Epidermal melanocyte (primary cell): ENCODE measurements at regions not wholly inside any gene's neighbourhood (a gene's known extent, or its start where the extent isn't known, plus 50 kb on each side); places are given as distances from the start of the nearest gene placed in this dataset.
"Not testable (repeated sequence)": the region's sequence is repeated elsewhere in the genome, so short reads cannot be mapped to it uniquely, and the experiment has no call there.

Experiments
- DNase-seq: peaks from one replicate; pipeline ENCODE4 v3.0.0; 2011; ENCODE audit warnings: low spot score; ENCODE audit not compliant: insufficient read length

DNA sequence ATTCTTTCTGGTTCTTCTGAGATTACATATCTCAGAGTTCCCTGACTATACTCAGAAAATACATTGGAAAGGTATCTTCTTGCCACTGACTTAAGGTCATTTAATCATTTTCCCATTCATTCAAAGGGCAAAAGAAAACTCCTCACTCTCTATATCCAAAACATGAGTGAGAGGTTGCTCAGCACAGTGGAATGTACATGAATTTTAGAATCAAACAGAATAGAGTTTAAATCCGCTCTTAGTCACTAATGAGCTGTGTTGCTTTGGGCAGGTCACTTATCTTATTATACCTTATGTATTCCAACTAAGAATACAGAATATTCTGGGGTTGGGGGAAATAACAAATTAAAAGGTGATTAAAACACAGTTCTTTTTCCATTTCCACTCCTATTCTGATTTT is 452.6 kb upstream of the KLF12 start:
- DNase-seq = no peak

DNA sequence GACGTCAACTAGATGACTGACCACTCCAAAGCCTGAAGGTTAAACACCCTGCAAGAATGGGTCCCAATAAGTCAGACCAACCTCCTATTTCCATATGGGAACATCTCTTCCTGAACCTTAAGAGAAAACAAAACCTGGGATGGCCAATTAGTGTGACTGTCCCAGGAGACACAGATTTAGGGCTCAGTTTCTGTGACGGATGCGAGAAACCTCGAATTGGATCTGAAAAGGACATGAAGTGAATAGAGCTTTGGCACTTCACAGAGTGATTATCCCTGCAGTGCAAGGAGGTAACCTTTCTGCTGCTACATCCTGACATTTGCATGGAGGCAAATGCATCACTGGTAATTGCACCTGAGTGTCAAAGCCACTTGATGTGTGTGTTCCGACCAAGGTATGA is 442.2 kb upstream of the KLF12 start:
- DNase-seq = no peak

DNA sequence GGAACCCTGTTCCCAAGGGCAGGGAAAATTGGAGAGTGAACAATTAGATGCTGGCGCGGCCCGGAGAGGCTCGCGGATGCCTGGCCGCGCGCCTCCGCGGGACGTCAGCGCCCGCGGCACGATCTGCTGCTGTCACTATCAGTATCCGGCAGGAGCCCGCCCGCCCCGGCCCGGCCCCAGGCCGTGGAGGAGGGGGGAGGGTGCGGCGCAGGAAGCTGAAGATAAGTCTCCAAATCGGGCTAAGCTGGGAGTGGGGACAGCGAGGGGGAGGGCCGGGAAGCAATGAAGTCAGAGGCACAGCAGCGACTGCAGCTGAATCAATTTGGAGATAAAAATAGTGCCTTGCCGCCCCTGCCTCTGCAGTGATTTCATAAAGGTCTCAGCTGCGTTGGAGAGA is 441.5 kb upstream of the KLF12 start:
- no peak for DNase-seq

DNA sequence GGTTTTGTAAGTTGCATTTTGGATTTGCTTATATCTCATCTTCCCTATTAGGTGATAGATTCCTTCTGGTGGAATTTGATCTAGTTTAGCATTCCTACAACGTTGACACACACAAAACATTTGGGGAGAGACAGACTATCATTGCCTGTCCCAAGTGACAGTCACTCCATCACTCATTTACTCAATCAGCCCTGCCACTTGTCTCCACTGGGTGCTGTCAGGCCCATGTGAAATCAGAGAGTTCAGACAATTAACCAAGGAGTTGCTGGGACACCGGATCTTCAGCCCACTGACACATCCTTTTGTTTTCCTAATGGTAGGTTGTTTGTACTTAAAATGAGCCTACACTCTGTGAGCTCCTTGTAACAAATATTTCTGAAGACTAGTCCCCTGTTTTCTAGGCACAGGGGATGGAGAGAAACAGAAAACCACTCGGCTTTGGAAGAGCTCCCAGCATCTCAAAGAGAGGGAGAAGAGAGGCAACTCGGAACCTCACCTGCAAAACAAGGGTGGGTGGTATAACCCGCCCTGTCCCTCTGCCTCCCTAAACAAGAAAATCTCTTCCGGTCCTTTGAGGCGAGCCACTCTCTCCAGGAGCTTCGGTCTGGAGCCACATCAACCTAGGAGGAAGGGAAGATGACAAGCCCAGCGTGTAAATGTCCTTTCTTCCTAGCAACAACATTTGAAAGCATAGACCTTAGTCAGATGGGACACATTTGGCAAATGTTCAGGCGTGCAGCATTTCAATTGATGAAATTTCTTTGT is 440.9 kb upstream of the KLF12 start:
- DNase-seq = no peak

DNA sequence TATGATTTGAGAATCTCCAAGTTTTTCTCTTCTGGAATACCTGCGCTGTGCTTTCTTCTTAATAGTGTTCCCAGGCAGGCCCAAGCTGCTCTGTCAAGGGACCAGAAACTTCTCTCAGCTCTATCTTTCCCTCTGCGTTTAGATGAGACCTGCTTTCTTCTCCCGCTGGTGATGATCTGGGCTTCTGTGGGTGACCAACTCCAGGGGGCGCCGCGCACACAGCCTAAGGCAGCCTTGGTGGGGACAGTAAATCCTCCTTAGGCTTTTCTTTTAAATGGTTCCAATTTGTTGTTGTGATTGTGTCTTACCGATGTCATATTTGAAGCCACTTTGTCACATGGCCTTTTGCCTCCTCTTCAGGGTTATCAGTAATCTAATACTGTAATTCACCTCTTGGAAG is 439.4 kb upstream of the KLF12 start:
- DNase-seq = no peak

DNA sequence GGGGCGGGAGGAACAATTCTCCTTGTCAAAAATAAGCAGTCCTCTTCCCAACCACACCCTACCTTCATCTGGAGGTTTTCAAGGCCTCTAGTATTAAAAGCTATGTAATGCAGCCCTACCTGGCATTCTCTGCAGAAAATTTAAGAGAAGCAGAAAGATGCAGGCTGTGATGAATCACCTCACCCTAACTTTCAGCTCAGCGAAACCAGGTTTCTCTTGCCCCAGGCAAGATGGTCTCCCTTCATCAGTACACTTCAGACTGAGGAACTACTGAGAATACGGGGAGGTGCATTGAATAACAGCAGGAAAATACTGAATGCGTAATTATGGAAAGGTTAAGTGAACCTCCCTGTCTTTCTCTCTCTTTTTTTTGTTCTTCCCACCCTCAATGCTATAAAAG is 437.6 kb upstream of the KLF12 start:
- DNase-seq = no peak

DNA sequence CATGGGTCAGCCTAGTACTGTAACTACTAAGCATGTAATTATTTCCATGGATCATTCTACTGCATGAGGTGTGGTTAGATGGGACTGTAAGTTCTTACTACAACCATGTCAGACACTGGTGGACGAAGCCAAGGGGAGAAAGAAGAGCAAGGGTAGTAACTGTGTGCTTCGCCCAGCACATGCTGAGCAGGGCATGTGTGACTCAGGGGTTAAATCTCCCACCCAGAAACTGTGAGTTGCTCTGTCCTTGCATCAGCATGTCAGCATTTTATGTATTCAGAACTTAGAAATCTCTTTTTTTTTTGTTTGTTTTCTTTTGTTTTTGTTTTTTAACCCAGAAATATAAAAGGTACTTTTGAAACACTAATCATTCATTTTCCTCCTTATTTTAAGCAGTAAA is 436.6 kb upstream of the KLF12 start:
- no peak for DNase-seq

DNA sequence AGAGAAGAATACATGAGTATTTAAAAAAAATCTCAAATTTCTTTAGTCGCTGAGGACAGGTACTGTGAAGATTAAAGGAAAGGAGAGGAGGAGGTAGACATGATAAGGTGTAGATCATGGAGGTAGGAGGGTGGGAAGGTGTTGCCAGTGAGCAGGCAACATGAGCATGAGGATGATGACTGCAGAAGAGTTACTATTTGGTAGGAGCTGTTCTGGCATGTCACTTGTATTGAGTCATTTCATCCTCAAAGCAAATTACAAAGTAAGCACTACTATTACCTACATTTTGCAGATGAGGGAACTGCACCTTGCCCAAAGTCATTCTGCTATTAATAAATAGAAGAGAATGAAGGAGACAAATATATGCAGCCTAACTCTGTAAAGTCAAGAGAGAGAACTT is 435.8 kb upstream of the KLF12 start:
- DNase-seq = no peak

DNA sequence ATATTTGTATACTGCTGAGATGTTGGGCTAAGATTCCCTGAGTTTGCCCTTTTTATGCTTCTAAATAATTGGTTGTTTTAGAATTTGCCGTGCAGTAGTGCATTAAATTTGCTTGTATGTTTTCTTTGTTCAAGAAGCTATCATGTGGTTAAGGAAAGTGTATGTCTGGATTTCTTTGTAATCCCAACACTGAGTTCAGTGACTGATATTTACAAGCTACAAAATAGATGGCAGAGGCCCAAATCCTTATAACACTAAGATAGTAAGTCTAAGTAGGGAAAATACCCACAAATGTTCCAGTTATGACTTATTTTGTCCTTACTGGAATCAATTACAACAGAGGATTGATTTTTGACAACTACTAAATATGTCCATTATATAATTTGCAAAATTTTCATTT is 435.0 kb upstream of the KLF12 start:
- no peak for DNase-seq

DNA sequence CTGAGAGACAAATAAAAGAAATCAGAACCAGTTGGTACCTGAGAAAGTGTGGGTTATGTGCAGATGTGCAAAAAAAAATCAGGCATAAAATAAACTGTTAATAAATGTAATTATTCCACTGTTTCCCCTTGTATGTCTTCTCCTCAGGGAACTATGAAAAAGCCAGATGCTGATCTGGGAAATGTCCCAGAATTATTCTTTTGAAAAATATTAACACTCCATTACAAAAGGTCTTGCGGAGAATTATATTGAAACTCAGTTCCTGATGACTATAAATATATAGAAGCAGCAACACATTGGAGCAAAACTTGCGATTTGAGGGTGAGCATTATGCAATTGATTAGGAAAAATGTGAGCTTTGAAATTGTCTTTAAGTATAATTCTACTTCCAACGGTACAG is 433.3 kb upstream of the KLF12 start:
- DNase-seq = no peak

DNA sequence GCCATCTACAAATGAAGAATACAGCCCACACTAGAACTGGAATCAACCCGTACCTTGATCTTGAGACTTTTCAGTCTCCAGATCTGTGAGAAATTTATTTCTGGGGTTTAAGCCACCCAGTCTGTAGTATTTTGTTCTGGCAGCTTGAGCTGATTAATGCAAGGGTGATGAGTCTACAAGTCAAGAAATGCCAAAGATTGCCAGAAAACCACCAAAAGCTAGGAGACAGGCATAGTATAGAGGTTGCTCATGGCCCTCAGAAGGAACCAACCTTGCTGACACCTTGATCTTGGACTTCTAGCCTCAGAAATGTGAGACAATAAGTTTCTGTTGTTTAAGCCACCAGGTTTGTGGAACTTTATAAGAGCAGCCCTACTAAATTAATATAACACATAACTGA is 428.2 kb upstream of the KLF12 start:
- no peak for DNase-seq

DNA sequence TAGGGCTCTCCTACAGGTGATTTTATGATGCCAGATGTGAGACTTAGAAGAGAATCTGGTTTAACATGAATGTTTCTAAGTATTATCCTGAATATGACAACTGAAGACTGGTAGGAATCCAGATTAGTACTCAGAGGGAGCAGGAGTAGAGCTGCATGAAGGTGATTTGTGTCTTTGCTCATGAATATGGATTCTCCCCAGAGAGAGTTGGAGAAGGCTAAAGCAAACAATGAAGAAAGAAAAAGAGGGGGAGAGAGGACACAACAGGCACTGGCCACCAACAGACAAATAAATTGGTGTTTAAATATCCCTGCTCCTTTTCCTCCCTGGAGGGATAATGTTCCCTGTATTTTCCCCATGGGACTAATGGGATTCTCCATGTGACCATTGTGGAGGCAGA is 427.0 kb upstream of the KLF12 start:
- DNase-seq = no peak

DNA sequence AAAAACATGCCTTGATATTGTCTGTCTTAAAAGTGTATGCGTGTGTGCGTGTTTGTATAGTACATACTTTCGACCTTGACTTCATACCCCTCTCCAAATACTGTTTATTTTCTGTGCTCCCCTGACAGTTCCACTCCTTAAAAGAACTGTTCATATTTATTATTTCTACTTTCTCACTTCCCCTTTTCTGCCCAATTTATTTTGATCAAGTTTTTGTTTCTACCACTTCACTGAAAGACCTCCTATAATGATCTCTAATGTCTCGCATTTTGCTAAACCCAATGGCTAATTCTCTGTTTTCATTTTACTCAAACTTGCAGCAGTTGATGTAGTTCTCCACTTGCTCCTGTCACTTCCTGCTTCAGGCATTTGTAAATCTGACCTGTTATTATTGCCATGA is 426.1 kb upstream of the KLF12 start:
- DNase-seq = no peak

DNA sequence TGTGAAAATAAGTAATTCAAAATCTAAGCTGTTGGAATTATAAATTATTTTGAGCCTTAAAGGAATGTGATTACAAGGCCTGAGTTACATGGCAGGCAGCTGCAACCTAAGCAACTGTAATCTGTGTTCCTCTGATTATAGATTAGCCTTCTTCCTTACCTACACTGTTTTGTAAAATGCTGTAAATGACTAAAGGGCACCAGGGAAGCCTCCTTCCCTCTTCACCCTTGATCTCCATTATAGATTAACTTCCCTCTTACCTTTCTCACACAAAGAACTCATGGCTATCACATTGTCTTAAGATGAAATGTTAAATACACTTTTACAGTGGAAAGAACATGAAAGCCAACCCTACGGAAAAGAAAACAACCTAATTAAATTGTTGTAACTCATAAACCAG is 423.7 kb upstream of the KLF12 start:
- no peak for DNase-seq

DNA sequence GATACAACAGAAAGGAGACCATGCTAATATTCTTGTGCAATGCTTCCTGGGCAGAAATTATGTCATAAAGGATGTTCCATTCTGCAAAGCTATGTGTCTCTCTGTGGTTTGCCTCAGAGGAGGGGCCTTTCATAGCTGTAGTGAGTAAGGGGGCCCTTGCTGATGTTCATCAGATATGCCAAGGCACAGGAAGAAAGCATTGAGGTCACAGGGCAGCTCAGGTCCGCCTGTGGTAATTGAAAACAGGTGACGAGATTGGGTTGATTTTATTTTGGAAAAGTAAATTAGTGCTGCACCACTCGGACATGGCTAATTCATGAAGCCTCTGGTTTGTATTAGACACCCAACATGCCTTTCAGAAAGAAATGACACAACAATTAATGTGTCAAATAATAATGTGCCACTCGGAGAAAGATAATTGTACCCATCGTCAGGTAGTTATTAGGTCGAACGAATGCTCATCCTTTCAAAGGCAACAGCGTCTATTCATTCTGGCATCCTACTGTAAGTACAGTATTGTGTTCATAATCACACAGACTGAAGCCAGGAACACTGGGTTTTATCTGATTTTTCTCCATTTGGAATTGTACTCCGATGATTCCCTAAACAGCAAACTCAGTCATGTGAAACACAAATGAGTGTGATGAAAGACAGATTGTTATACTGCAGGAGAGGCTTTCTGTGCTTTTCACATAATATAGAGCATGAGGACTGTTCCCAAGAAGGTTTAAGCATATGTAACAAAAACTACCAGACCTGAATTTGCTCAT is 421.6 kb upstream of the KLF12 start:
- DNase-seq = no peak

DNA sequence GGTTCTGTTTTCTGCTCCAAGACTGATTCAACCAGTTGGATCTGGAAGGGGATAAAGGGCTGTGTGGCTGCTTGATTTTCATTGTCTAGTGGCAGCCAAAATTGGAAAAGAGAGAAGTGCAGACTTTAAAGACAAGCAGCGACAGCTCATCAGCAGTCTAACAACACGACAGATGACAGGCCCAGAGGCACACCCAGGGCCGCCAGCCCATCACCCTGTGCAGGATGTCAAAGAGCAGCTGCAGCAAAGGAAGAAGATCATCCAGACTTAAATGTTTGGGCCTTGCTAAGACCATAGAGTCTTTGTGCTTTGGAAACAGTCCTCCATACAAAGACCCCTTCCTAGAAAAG is 421.0 kb upstream of the KLF12 start:
- DNase-seq = no peak

DNA sequence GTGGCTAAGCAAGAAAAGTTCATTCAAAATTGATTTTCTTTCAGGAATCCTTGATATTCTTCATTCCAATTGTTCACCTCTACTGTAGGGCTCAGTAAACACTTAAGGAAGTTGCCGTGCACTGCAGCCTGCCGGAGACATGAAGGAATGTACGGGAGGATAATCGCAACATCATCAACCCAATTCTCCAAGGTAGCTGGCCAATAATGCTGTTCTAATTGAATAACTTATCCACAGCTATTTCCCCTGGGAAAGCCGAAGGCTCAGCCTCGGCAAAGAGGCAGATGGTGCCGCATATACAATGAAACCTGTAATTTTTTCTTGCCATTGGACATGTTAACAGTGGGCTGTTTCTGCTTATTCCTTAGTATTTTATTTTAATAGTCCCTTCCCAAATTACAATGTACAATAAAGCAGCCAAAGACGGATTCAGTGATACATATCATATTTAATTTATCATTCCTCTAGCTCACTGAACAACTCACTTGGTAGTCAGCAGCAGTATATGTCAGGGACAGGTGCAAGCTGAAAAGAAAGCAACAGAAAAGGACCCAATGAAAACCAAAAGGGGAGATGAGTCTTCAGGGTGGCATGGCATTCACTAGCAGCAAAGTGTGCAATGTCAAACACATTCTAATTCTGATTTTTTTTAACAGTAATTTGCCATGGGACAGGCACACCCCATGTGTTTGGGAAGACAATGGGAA is 420.5 kb upstream of the KLF12 start:
- no peak for DNase-seq

DNA sequence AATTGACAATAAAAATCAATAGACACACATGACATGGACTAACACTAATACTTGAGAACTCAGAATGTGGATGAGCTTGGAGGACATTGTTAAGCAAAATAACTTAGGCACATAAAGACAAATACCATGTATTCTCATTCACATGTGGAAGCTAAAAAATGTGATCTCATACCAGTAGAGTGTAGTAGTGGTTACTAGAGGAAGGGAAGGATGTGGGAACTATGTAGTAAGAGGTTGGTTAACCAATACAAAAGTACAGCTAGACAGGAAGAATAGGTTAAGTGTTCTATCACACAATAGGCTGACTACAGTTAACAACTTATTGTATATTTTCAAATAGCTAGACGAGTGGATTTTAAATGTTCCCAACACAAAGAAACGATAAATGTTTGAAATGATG is 415.8 kb upstream of the KLF12 start:
- DNase-seq = no peak

DNA sequence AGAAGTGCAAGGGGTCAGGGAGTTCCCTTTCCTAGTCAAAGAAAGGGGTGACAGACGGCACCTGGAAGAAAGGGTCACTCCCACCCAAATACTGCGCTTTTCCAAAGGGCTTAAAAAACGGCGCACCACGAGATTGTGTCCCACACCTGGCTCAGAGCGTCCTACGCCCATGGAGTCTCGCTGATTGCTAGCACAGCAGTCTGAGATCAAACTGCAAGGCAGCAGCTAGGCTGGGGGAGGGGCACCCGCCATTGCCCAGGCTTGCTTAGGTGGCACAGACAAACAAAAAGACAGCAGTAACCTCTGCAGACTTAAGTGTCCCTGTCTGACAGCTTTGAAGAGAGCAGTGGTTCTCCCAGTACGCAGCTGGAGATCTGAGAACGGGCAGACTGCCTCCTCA is 402.4 kb upstream of the KLF12 start:
- DNase-seq = not testable (repeated sequence)

DNA sequence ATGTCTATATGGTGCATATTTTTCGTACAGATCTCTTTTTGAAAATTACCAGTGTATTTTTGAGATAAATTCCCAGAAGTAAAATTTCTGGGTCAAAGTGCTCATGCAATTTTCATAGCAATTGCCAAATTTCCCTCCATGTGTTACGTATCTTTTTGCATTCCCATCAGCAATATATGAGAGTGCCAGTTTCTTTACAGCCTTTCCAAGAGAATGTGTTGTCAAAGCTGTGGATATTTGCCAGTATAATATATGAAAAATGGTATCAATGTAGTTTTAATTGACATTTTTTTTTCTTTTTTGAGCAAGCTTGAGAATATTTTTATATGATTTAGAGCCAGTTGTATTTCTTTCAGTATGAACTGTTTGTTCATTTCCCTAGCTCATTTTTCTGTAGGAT is 399.0 kb upstream of the KLF12 start:
- no peak for DNase-seq

DNA sequence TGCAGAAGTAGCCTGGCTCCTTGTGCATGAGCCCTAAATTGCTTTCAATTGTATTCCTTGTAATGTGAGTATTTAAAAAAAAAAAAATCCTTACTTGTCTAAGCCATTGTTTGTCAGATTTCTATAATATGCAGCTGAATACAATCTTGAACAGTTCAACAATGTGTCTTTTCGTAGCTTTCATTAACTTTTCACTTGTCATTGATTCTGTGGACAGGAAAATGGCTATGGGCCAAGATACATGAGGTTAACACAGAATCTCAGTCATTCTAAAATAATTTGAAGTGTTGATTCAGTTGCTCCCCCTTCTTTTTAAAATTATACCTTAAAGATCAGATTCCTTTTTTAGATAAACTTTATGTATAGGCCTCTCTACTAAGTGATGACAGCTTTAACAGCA is 395.8 kb upstream of the KLF12 start:
- no peak for DNase-seq

DNA sequence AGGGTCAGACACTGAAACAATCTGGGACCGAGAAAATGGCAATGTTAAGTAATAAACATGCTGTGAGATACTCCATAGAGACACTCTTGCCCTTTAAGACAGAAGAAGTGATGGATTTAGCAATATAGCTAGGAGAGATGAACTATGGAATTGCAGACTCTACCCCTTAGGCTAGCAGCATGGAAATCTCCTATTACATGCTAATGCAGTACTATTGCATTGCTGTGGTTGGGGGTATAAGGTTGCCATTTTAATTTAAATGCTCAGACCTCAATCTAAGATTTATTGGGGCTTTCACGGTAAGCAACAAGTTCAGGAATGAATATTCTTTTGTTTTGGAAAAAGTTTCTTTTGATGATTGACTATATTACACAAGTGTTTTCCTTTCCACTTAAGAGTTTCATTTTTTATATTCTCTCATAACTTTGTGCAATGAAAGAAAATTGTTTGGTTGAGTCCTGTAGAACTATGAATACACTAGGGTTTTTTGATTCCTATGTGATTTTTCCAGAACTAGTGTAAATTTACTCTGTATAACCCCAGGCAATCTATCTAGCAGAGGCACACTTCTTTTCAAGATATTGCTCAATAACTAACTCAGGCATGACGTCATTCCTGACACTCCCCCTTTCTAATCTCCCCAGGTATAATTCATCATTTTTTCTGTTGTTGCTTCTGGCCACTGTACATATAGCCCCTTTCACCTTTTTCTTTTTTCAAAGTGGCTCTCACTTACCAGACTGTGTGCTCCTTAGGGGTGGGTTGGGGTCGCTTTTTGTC is 394.7 kb upstream of the KLF12 start:
- DNase-seq = no peak
